NCI-H1436 treated with DMSO at 0.1 percent for 48 hours (cell line): ENCODE measurements at regions not wholly inside any gene's neighbourhood (a gene's known extent, or its start where the extent isn't known, plus 50 kb on each side); places are given as distances from the start of the nearest gene placed in this dataset.
"Not testable (repeated sequence)": the region's sequence is repeated elsewhere in the genome, so short reads cannot be mapped to it uniquely, and the experiment has no call there.

Source experiments
- DNase-seq: peaks from one replicate; lab custom pipeline; 2025; lab: John Stamatoyannopoulos, UW

- no peak for DNase-seq
These were observed 59.7 kb downstream of the GPX5 start for GRCh38 chr6:28585335-28585734.

- no peak for DNase-seq
These were observed 60.6 kb downstream of the GPX5 start for GRCh38 chr6:28586324-28586723.

GRCh38 chr6:28586962-28587745, 61.5 kb downstream of the GPX5 start:
- peak; percentile 37 for DNase-seq

- no peak for DNase-seq
These were observed 62.0 kb downstream of the GPX5 start for GRCh38 chr6:28587746-28588075.

GRCh38 chr6:28588666-28589065, 63.0 kb downstream of the GPX5 start:
- DNase-seq, result no peak

GRCh38 chr6:28589234-28589956, 63.7 kb downstream of the GPX5 start:
- peak; percentile 65 for DNase-seq

- DNase-seq, result no peak
These were observed 64.3 kb downstream of the GPX5 start for GRCh38 chr6:28589957-28590349.

GRCh38 chr6:28597217-28597835, 71.6 kb downstream of the GPX5 start:
- DNase-seq, result peak; percentile 16

GRCh38 chr6:28597924-28598722, 72.4 kb downstream of the GPX5 start:
- DNase-seq, result no peak

GRCh38 chr6:28598757-28599686, 73.3 kb downstream of the GPX5 start:
- no peak for DNase-seq

GRCh38 chr6:28600245-28600644, 74.6 kb downstream of the GPX5 start:
- DNase-seq, result no peak

GRCh38 chr6:28603891-28604290, 78.2 kb downstream of the GPX5 start:
- DNase-seq, result no peak

- peak; percentile 88 for DNase-seq
These were observed 81.0 kb downstream of the GPX5 start for GRCh38 chr6:28606424-28607391.

- no peak for DNase-seq
These were observed 82.3 kb downstream of the GPX5 start for GRCh38 chr6:28607990-28608389.

GRCh38 chr6:28609672-28610071, 84.0 kb downstream of the GPX5 start:
- no peak for DNase-seq

GRCh38 chr6:28615616-28615954, 89.9 kb downstream of the GPX5 start:
- DNase-seq, result no peak

GRCh38 chr6:28615955-28616747, 90.5 kb downstream of the GPX5 start:
- no peak for DNase-seq

GRCh38 chr6:28618898-28619555, 93.3 kb downstream of the GPX5 start:
- DNase-seq, result no peak

GRCh38 chr6:28621268-28621667, 95.6 kb downstream of the GPX5 start:
- not testable (repeated sequence) for DNase-seq
